IPS DF 4.7 (cell line): ENCODE measurements at regions not wholly inside any gene's neighbourhood (a gene's known extent, or its start where the extent isn't known, plus 50 kb on each side); places are given as distances from the start of the nearest gene placed in this dataset.
"Not testable (repeated sequence)": the region's sequence is repeated elsewhere in the genome, so short reads cannot be mapped to it uniquely, and the experiment has no call there.

Experiments
- DNase-seq: peaks from one replicate; pipeline ENCODE4 v3.0.0-alpha.2; 2013; ENCODE audit warnings: low spot score; ENCODE audit errors: extremely low read depth

DNA sequence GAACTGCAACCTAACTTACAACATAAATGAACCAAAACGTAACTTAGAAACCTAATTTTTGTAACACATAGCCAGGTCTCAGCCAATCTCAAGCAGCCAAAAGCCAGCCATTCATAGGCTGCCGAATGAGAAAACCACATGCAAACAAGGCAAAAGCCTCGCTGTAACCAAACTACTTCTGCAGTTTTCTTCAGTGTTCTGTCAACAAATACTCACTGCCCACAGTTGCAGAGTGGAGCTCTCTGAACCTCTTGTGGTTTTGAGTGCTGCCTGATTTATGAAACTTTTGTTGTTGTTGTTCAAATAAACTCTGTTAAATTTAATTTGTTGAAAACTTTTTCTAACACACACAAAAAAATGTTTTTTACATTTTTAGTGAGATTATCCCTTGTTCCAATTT, 251.2 kb downstream of the PAPSS1 start:
- DNase-seq: no peak

DNA sequence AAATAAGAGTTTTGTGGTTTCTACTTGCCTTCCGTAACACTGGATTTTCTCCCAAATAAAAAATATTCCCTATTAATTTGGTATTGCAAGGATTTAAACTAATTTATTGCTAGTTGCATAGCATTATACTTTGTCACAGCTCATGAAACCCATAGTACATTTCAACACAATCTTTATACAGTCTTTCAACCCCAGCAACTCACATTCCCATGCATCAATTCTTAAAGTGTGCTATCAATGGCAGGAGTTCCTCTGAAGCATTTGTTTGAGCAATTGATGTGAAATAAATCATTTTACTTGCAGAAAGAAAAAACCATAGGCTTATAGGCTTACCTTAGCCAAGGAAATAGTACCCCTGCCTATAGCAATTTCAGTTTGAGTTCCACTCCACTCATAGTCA, 251.9 kb downstream of the PAPSS1 start:
- DNase-seq: no peak

DNA sequence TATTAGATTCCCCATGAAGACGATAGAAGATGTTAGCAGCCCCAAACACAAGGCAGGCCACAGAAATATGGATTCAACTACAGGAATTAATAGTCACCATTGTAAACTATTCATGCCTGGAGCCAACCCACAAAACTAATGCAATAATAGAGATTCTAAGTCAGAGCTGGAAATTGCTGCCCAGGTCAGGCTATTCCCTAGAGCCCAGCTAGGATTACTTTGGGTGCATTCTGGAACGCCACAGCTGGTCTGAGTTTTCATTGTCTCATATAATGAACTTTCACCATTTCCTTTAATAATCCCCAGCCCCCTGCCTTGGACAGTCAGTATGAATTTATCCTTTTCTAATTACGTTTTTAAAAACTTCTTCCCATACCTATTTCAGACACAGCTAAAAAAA, 252.6 kb downstream of the PAPSS1 start:
- DNase-seq: no peak

DNA sequence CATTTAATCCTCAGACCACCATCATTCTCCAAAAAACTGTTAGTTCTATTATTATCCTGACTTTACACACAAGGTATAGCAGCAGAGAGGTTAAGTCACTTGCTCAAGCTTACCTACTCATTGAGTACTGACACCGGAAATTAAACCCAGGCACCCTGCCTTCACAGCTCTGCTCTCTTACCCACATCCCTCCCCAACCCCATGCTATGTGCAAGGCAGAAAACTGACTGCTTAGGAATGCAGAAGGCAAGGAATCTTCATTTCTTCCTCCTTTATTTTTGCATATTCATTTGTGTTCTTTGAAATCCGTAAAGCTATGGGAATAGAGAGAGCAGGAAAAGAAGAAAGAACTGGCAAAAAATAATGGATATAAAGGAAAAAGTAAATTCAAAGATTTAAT, 261.8 kb downstream of the PAPSS1 start:
- DNase-seq: no peak

DNA sequence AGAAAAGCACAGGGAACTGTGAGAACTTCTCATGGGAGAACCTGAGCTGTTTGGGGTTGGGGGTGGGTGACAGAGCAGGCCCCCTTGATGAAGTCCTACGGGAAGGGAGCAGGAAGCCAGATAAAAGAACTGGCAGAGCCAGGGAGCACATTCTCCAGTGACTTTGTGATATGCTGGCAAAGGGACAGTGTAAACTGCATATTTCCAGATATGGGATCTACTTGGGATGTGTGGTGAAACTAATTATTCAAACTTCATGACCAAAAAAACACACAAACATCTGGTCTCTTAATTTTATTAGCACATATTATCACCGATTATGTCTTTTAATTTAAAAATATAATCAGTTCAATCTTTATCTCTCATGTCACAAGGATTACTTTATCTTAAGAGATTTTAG, 266.0 kb downstream of the PAPSS1 start:
- no peak for DNase-seq

DNA sequence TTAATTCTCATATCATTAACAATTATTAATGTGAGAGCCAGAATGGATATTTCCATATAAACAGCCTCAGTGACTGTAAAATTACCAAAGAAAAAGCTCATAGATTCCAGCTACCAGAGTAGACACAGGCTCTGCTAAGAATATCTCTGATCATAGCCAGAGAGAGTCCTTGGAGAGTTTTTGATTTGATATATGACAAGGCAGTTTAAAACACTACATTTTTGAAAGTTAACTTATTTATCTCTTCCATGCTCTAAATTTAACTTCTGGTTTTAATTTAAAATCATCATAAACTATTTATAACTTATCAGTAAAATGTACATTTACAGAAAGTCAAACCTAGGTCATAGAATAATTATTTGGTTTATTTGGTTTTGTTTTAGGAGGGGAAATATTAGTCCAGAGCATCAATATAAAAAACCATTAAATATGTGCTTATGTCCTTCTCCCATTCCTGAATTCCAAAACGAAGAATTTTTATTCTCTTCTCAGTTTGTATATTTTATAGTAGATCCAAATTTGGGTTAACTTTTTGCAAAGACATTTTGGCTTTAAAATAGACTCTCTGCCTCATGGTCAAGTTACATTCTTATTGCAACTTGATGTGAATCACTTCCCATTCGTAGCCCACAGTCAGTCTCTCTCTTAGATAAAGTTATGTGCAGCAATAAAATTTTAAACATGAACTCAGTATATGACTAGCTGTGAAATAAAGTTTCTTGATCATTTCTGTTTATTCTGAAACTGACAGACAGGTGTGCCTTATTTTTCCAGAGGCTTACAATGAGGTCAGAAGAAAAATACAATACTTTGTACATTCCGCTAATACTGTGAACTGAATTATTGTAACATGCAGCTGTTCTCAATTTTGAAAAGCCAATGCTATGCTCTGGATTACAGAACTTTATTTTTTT, 267.1 kb downstream of the PAPSS1 start:
- no peak for DNase-seq

DNA sequence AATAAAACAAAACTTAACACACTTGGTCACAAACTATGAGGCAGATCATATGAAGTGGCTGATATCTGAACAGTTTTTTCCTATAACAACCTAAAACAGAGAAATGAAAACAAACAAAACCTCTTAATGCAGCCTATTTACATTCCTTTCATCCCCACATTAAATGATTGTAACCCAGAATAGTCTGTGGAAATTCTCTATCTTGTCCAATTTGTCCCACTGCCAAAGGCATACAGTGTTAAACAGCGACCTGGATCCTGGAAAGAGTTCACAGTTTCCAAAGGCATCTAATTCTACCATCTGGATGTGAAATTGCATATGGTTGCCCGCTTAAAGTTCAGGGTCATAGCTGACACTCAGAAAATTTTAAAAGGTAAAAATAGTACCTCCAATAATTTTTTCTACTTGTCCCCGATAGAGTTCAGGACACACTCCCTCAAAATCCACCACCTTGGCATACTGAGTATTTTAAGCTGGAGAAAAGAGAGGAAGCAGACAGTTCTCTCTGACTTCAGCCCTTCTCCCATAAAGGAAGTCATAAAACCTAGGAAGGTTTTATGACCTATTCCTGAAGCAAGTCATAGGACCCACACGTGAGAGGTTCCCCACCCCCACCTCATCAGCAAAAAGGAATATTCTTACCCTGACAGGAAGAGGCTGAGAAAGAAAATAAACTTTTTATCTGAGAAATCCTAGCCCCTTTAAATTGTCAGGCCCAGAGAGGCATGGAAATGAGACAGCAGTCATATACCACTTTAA, 270.2 kb downstream of the PAPSS1 start:
- no peak for DNase-seq

DNA sequence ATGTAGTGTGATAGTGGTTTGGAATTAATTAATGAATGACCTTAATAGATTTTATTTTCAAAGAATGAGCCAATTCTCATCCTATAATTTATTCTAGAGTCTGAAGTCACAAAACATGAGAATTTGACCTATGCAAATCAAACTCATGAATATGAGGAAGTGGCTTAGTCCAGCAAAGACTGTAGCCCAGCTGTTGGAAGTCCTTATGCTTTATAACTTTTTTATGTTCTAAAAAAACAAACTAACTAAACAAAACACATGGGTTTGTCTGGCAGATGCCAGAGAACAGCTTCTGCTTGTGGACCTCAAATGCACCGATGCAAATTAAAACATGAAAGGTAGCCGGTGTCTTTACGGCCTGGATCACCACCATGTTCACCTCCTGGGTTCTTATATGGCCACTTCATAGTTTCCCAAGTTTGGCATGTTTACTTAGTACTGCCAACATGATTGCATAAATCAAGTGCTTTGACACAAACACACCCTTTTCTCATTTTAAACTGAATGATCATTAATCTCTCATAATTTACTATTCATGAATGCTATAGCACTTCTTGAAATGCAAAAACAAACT, 277.4 kb downstream of the PAPSS1 start:
- no peak for DNase-seq

DNA sequence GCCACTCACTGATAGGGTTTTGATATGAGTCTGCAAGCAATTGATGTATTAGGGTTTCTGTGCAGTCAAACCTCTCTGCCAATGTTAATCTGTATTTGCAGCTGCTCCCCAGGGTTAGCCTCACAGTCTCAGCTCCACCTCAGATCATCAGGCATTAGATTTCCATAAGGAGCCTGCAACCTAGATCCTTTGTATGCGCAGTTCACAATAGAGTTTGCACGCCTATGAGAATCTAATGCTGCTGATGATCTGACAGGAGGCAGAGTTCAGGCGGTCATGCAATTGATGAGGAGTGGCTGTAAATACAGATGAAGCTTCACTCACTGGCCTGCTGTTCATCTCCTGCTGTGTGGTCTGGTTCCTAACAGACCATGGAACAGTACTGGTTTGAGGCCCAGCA, 280.6 kb downstream of the PAPSS1 start:
- no peak for DNase-seq

DNA sequence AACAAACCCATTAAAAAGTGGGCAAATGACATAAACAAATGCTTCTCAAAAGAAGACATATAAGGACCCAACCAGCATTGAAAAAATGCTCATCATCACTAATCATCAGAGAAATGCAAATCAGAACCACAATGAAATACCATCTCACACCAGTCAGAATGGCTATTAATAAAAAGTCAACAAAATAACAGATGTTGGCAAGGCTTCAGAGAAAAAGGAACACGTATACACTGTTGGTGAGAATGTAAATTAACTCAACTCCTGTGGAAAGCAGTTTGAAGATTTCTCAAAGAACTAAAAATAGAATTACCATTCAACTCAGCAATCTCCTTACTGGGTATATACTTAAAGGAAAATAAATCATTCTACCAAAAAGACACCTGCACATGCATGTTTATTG, 283.6 kb downstream of the PAPSS1 start:
- not testable (repeated sequence) for DNase-seq

DNA sequence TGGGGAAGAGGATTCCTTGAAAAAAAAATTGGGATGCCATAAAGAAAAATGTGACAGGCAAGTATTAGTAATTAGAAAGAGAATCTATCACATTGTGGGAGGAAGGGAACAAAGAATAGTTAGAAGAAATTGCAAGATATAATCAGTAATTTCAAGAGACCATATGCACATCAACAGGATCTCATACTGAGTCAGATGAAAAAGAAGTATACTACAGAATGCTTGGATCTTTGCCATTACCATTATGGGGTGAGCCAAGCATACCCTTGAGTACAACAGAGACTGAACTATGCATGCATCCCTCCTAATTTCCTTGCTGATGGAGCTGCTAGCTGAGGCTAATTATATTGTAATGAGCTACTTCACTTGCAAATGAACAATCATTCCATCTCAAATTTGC, 287.6 kb downstream of the PAPSS1 start:
- DNase-seq: no peak

DNA sequence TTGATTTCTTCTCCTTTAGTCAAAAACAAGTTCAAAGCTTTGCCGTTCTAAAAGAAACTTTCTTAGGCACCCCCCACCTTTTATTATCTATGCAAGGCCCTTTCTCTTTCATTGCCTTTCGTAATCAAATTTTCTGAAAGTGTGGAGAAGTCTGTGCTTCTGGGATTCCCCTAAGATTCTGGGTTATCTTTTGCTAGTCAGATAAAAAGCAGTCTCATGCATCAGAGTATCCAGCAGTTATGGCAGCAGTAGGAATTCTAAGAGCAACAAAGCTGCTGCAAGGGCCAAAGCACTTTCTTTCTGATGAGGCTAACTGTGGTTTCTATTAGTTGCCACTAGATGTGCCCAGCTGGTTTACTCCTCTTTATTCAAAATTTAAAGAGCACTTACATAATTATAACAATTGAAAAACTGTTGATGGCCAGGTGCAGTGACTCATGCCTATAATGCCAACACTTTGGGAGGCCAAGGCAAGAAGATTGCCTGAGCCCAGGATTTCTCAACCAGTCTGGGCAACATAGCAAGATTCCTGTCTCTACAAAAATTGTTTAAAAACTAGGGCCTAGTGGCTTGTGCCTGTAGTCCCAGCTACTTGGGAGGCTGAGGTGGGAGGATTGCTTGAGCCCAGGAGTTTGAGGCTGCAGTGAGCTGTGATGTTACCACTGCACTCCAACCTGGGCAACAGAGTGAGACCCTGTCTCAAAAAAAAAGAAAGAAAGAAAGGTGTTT, 296.2 kb downstream of the PAPSS1 start:
- DNase-seq: no peak

DNA sequence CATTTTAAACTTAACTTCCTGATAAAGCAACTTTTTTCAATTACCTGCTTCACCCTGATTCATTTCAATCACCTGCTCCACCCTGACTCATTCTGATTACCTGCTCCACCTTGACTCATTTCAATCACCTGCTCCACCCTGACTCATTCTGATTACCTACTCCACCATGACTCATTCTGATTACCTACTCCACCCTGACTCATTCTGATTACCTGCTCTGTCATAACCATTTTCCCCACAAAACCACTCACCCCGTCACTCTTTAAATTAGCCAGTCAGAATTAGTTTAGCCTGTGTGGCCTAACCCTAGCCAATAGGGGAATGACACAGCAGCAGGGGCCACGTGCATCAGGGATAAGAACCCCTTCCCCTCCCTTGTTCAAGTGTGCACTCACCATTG, 300.5 kb downstream of the PAPSS1 start:
- DNase-seq: not testable (repeated sequence)

DNA sequence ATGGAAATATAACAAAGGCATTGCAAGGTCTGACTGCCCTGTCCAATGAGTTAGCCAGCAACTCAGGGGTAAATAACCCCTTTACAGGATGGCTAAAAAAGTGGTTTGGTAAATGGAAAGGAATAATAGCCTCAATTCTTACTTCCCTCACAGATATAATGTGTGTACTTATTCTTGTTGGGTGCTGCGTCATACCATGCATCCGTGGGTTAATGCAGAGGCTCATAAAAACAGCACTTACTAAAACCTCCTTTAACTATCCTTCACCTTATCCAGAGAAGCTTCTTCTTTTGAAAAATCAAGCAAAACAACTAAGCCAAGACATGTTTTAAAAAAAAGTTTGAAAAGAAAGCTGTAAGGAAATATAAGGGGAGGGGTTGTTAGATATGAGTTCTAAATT, 301.0 kb downstream of the PAPSS1 start:
- no peak for DNase-seq

DNA sequence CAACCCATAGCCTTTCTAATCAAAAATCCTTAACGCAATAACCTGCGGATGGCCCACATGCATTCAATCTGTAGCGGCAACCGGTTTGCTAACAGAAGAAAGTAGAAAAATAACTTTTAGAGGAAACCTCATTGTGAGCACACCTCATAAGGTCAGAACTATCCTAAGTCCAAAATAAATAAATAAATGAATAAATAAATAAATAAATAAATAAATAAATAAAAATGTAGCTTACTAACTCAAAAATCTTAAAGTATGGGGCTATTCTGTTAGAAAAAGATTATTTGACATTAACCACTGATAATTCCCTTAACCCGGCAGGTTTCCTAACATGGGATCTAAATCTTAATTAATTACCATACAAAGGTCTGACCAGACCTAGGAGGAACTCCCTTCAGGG, 304.5 kb downstream of the PAPSS1 start:
- DNase-seq: not testable (repeated sequence)

DNA sequence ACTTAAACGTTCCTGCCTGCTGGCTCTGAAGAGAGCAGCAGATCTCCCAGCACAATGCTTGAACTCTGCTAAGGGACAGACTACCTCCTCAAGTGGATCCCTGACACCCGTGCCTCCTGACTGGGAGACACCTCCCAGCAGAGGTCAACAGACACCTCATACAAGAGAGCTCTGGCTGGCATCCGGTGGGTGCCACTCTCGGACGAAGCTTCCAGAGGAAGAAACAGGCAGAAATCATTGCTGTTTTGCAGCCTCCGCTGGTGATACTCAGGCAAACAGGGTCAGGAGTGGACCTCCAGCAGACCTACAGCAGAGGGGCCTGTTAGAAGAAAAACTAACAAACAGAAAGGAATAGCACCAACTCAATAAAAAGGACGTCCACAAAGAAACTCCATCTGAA, 310.2 kb downstream of the PAPSS1 start:
- not testable (repeated sequence) for DNase-seq

DNA sequence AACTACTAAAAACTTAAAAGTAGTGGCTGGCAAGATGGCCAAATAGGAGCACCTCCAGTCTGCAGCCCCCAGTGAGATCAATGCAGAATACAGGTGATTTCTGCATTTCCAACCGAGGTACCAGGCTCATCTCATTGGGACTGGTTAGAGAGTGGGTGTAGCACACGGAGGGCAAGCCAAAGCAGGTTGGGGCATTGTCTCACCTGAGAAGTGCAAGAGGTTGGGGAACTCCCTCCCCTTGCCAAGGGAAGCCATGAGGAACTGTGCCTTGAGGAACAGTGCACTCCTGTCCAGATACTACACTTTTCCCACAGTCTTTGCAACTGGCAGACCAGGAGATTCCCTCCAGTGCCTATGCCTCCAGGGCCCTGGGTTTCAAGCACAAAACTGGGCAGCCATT, 311.1 kb downstream of the PAPSS1 start:
- no peak for DNase-seq

DNA sequence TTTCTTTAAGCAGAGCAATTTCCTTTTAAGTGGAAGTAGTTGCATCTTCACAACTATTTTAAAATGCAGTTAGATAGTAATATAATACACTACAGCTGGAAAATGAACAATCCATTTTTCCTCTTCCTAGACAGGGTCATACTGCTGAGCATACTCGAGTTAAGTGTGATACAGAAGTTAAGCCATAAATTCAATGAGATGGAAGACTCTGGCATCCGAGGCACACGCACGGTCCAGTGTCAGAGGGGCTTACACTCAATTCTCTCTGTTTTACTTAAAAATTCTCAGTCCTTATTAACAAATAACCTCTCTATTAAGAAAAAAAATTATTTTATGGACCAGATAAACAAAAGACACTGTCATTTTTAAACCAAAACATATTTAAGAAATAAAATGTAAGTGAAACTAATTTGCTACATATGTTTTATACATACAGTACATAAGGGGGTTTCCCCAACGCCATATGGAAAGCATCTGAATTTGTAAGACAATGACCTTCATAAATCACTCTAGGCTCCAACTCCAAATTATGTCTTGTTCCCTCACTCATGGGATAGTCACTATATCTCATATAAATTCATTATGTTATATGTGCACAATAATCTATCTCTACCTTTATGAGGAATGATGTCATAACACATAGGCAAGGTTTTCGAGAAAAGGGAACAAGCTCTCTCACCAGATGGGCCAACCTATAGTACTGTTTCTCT, 315.3 kb downstream of the PAPSS1 start:
- DNase-seq: no peak

DNA sequence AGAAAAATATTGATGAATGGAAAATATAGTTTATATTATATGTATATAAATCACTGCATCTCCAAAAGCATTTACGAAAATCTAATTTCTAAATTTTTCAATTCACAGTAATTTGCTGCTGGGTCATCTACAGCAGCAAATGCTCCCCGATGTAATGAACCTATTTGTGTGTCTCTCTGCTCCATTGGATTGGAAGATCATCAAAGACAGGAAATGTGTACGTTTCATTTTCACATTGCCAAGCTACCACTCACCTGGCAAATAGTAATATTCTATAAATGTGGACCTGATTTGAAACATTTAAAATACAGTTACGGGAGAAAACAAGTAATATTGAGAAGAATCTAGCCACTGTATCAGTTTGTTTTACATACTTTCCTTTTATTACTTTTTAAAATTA, 317.7 kb downstream of the PAPSS1 start:
- DNase-seq: no peak

DNA sequence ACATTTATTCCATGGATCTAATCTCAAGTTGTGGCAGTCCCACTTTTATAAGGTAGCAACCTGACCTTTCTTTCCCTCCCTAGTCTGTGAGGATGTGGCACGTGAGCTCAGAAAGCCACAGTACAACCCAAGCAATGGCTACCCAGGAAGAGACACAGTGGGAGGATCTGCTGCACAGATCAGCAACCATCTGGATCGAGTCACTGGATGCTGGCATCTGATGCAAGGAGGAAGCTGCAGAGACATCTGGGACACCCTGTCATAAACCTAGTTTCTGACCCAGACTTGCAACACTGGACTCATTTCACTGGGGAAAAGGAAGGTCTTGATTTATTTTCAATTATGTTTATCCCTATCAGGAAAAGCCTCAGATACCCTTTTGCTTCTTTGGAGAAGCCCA, 327.1 kb downstream of the PAPSS1 start:
- no peak for DNase-seq

DNA sequence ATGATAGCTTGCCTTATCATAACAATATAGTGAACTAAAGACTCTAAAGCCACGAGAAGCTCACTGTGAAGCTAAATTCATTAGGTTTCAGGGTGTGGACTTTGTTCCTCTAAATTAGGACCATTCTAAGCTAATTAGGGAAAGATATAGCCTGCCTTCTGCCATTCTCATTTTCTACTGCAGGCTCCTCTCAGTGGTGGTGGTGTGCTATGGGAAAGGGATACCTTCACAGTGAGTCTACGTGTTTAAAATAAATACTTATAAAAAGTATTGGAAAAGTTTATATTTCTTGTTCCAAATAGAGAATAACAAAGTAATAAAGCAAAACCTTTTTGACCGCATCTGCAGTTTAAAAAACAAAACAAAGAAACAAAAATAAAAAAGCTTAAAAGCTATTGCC, 327.7 kb downstream of the PAPSS1 start:
- DNase-seq: no peak
